NCI-H1092 treated with DMSO at 0.1 percent for 48 hours (cell line): ENCODE measurements at regions not wholly inside any gene's neighbourhood (a gene's known extent, or its start where the extent isn't known, plus 50 kb on each side); places are given as distances from the start of the nearest gene placed in this dataset.

Experiments
- DNase-seq: peaks from one replicate; lab custom pipeline; 2025; lab: John Stamatoyannopoulos, UW

DNA sequence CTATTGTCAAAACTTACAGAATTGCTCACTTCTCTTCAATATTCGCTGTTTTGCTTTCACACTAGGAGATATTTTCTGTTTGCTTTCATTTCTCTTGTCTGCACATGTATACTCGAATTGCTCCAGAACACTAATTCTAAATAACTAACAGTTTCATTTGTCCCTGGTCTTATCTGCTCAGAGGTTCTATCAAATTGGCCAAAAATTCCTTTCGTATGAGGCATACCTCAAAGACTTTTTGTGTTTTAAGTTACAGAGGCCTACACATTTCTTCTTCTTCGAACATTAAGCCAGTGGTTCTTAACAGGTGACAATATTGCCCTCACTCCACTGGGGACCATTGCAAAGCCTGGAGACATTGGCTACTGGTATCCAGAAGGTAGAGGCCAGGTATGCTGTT lies 1314.6 kb downstream of the EFNB2 start:
- DNase-seq, result no peak

DNA sequence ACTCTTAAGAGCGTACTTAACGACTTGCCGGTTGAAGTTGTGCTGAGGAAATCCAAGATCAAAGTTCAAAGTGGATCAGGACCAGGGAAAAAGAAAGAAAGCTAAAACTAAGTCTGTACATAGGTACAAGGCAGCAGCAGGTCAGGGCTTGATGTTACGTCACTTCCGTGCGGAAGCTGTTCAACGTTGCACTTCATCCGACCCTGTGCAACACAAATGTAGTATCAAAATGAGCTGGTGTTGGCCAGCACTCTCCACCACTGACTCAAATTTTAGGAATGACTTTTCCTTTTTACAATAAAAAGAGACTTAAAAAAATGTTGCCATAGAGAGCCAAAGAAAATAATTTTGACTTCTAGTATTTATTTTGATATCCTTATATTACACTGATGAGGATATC lies 1315.4 kb downstream of the EFNB2 start:
- no peak for DNase-seq

DNA sequence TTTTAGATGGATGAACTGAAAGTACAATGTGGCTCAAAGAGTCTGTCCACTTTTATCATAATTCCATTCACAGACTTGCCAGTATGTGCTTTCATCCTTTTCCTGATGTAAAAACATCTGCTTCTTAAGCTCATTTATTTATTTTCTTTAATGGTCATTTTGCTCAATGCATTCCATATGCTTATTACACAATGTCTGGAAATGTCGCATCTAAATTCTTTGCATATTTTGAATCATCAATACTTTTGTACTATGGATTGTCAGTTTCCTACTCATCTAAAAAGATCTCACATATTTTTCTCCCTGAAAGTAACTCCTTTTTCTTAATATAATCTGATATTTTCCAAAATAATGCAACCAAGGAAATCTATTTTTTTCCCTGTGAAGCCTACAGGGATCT lies 1315.8 kb downstream of the EFNB2 start:
- no peak for DNase-seq

DNA sequence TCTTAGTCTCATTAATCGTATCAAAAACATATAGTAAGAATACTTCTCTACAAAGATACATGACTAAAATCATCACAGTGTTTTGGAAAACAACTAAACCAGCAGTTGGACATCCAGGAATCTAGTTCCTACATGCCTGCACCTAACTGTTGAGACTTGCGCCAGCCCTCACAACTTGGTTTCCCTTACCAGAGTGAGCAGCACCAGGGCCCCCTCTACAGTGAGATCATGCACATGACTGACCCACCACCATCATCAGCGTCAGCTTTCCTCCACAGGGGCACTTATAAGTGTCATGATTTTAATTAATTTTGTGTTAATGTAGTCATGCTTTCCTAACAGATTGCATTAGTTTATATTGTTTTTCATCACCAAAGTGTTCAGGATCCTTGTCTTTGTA lies 1322.0 kb downstream of the EFNB2 start:
- DNase-seq, result no peak

DNA sequence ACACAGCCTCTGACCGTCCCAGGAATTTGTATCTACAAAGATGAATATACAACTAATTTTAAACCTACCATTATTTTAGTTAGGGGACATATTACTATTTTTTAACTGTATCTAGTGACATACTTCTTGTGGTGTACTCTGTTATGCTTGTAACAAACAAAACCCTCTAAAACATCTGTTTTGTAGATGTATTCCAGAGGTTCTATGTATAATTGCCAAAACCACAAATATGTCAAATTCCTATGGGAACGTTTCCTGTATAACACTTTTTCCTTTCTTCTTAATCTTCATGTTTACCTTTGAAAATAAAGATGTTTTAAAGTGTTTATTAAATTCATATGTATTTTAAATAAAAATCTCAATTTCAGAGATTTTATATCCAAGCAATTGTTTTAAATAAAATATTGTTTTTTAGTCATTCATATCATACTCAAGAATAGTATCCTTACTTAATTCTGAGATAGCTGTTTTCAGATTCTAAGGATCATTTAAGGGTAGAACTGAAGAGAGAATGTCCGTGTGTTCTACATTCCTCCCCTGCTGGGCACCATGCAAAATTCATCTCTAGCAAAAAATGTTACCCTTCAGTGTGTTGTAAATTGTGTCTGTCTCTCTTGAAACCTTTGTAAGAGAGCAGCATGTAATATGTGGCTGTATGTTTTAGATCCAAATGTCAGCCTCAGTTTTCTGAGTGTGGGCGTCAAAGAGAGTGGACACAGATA lies 1327.7 kb downstream of the EFNB2 start:
- DNase-seq, result no peak

DNA sequence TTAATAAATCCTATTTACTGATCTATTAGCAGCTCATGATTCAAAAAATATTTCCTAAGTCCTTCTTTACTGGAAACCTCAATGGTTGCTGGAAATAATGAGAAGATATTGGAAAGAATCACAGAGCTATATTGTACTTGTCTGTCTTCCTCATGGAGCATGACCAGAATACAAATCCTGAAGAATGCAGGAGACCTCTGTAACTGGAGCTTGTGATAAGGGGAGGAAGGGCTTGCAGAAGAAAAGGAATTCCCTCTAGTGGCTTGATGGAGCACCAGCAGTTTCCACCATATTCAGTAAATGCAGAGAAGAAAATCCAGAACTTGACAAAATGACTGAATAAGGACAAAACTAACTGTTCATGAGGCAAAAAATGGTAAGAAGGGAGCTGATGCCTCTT lies 1333.1 kb downstream of the EFNB2 start:
- no peak for DNase-seq

DNA sequence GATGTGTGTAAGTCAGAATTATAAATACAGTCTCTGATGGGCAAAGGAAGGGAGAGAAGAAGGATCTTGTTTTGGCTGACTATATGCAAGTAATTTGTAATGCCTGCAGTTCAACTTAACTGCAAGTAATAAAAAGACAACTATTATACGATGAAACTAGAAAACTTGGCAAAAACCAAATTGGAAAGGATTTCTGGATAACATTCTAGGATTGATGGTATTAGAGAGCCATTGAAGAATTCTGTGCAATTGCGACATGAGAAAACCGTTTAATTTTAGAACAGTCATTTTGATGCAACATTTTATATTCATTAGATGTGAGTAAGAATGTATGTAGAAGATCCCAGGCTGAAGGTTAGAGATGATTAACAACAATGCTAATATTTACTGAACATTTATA lies 1334.1 kb downstream of the EFNB2 start:
- no peak for DNase-seq

DNA sequence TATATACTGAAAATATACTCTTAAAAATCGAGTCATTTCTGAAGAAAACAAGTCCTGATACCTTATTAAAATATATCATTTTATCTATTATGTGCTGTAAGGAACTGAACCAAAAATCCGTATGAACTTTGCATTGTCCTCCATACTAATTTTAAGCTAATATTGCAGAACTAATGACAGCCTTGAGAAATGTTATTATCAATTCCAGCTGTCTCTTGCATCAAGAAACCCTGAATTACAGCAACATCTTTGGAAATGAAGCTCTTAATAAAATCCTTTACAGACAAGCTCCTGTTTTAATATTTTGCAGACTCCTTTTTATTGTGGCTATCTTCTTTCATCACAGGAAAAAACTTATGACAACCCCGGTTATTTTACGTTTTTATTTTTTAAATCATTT lies 1335.3 kb downstream of the EFNB2 start:
- DNase-seq, result no peak

DNA sequence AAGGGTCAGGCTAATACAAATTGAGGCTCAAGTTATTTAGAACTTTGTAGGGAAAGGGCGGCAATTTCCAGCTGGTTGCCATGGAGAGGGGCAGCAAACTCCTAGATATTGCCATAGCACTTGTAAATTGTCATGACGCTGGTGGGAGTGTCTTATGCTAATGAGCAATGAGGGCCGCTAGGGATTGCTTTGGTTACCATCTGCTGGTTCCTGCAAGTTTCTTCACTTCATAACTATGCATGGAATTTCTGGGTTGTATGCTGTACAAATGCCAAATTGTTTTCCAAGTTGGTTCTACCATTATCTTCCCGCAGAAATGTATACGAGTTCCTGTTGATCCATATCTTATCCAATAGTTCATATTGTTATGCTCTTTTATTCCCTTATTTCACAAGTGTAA lies 1339.4 kb downstream of the EFNB2 start:
- DNase-seq, result no peak

DNA sequence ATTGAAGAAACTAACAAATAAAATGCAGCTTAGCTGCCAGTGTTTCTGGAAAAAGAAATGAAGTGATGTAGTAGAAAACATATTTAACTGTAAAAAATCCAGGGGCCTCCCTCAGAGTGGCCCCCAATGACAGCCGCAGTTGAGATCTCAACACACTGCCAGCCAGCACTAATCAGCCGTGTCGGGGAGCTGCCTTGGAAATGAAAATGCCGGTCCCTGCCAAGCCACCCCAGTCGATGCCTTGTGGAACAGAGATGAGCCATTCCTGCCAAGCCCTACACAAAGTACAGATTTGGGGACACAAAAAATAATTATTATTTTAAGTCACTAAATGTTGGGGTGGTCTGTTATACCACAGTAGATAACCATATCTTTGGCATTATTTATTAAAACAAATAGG lies 1342.4 kb downstream of the EFNB2 start:
- DNase-seq, result no peak

DNA sequence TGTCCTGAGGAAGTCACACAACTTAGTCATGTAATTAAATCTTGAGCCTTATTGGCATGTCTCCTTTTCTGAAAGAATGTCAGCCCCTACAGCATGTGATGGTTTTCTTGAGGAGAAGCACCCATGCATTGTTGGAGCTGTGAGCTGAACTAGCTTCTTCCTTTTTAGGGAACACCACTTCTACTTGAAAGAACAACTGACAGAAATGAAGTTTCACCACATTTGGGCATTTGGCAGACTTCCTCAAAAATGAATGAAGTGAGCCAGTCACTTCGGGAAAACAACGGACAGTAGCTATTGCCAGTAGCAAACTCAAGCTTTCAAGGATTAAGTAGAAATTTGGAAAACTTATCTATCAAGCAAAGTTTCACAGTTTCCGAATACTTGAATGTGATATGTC lies 1351.3 kb downstream of the EFNB2 start:
- DNase-seq, result no peak

DNA sequence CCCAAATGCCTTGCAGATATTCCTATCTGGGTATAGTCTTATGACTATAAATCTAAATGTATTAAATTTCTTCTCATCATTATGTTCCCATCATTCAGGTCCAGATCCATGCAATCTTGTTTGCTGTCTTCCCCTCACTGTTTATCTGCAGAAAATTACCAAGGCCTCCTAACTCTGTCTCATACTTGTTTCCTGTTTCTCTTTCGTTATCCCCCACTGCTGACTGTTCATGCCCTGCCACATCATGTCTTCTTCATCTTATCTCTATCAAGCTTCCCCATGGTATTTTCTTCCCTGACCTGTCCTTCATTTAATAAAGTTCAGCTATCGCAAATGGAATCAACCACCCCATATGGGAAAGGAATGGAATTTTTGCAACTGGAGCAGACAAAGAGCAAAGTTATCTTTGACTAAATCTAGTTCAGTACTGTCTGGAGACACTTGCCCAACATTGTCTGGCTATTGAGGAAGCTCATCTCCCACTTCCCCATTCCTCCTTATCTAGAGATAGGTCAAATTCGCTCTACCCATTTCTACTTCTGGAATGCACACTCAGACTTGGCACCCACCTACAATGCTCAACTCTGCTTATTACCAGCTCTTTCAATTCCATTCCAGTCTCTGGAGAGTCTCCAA lies 1358.1 kb downstream of the EFNB2 start:
- DNase-seq, result no peak

DNA sequence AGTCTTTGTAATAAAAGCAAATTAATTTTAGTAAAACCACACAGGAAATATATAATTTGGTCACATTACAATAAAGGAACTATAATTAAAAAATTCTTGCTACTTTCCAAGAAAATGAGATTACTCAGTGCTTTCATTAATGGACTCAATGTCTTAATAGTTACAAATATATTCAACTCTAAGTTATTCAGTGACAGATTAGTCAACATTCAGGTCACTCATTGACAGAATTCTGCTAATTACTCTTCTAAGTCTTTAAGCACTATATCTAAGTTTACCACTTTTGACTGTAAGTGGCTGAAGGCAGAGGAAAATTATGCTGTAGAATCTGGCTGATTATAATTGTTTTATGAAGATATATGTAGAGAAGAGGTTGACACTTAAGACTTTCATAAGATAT lies 1365.0 kb downstream of the EFNB2 start:
- DNase-seq, result no peak

DNA sequence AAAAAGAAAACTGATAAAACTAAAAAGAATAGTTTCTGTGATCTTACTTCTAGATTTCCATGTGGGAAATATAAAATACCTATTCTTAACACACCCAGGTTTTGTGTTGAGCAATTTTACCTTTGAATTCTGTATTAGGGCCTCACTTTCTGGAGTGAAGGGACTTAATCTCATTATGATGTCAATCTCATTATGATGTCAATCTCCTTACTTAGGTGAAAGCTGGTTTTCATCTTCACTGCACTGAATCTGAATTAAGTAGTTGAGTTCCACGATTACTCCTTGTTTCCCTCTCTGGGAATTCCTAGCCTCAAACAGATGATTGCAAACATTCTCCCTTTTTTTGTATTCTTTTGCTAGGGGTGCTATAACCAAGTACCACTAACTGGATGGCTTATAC lies 1367.2 kb downstream of the EFNB2 start:
- DNase-seq, result no peak

DNA sequence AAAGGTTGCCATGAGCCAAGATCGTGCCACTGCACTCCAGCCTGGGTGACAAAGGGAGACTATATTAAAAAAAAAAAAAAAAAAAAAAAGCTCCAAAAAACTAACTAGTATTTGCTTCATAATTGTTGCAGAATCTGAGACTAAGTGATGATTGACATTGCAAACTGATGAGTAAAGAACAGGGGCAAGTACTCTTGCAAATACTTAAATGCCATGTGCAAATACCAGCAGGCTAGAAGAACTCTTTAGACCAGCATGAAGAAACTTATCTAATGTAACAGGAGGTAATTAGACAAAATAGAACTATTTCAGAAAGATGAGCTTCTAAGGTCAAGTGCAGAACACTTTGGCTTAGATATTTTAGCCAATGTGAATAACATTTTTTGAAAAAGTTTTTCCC lies 1368.1 kb downstream of the EFNB2 start:
- no peak for DNase-seq

DNA sequence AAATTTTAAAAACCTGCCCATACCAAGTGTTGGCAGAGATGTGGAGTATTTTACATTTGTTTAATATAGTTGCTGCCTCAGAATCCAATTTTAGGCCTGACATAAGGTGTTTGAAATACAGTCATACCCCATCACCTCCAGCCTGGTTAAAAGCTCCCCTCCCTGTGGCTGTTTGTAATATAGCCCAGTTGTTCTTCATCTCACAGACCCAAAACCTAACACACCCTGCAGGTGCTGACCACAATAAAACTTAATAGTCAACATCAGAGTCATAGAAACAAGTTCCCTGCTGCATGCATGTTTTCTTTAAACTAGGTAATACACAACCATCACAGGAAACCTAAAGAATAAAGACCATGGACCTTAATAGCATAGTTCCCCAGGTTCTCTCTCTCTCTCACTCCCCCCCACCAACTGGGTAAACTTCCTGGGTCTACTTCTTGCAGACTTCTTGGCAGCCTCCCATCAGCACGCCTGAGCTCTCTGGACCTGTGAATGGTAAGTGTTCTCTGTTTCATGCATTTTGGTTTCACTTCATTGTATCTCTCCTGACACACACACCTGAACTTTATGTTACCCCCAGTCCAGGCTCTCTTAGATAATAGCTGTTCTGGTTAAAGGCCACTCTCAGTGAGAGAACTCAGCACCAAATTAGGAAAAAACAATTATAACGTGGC lies 1369.9 kb downstream of the EFNB2 start:
- DNase-seq, result no peak

DNA sequence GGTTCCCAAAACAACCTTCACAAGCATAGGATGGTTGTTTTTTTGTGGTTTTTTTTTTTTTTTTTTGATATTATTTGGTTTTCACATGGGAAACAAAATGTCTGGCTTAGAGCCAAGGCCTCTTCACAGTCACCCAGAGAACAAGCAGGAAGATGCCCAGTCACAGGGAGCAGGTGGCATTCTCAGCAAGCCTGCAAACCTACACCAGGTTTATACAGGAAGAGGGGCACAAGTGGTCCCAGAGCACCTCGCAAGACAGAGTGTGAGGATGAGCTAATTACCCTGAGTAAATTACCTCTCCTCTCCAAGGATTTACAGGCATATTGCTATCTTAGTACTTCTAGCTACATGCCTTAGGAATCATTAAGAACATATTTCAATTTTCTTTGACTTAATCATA lies 1375.6 kb downstream of the EFNB2 start:
- DNase-seq, result peak; percentile 17

DNA sequence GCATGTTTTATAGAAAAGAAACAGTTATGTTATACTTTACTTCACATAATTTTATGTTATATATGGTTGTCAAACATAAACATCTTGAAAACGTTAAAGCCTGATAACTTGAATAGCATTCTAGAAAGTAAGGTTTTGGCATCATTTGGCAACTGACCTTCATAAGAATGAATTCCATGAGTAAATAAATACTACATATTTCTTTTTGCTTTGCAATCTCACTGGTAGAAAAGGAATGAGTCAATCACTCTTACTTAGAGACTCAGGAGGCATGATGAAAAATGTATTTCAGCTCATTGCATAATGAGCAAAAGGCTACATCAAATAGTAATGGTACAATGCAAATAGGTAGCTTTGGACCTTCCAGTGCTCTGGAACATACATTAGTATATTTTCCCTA lies 1381.9 kb downstream of the EFNB2 start:
- no peak for DNase-seq

DNA sequence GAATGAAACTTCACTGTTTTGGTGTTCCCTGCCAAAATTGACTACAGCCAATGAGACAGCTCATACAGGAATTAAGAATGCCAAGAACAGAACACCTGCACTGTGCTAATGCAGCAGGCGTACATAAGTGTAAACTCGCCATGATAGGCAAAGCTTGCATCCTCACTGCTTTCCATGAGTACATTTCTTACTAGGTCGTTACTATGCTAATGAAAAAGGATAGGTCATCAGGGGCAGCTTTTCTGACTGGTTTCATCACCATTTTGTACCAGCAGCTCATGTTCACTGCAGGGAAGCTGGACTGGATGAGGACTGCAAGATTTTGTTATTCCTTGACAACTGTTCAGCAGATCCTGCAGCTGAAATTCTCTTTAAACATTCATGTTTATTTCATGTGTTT lies 1383.8 kb downstream of the EFNB2 start:
- no peak for DNase-seq

DNA sequence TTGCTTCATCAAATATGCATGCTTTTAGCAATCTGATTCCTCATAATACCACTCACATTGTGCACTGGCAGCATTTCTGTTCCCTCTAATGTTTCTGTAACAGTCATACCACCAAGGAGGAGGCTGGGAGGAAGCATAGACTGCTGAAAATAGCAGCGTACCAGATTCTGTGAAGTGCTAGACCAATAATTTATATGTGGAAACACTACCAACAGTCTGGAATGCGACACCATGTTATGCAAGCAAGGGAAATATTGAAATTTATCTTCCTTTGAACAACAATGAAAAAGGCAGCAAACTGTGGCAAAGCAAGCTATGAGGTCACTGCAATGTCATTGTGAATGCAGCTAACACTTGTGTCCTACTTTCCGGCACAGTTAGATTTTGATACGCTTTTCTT lies 1388.0 kb downstream of the EFNB2 start:
- DNase-seq, result no peak

DNA sequence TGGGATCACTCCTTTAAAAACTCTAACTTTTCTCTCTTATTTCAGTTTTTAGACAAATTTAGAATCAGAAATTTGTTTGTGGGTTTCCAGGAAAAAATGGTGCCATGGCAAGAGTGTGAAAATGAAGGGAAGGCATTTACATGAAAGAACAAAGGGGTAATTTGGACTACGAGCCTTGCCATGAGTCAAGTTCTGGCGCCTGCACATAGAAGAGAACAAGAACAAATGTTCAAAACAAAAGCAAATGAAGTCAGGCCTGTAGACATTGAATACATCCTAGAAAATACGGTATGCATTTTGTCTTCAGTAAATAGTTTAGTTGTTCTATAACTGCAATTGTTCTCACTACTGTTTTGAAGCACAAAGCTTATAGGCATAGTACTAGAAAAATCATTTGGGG lies 1390.5 kb downstream of the EFNB2 start:
- no peak for DNase-seq

DNA sequence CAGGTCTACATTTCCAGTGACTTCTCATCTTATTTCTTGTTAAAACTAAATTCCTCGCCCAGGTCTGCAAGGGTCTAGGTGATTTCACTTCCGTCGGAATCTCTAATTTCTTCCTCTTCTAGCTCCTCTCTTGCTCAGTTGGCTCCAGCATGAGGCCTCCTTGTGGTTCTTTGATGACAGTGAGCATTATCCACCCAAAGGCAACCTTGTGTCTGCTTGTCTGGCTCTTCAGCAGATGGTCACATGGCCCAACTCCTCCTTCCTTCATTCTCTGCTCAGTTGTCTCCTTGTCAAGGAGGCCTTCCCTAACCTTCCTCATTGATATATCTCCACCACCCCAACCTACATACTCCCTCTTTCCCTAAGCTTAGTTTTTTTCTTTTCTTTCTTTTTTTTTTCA lies 1391.4 kb downstream of the EFNB2 start:
- DNase-seq, result no peak

DNA sequence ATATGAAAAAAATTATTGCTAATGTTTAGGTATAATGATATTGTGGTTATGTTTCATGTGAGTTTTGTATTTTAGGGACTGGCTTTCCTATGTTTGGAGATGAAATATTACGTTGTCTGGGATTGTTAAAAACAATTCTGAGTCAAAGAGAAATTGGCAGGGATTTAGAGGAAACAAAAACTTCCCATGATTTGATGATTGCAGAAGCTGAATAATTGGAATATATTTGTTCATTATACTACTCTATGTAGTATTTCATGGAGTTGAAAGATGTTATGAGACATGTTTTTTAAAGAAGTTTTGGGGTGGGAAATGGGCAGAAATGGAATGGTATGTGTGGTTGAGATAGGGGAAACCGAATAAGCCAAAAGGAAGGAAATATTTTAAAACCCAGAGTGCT lies 1392.9 kb downstream of the EFNB2 start:
- no peak for DNase-seq
